SK-N-SH (cell line): ENCODE measurements at regions not wholly inside any gene's neighbourhood (a gene's known extent, or its start where the extent isn't known, plus 50 kb on each side); places are given as distances from the start of the nearest gene placed in this dataset.

Experiments
- CTCF ChIA-PET: fragments of 300-600, 350-600 bp; formaldehyde crosslinking; extraction: SDS; loops from one replicate; lab custom pipeline; 2021; lab: Yijun Ruan, JAX
- POLR2A ChIA-PET: fragments of 350-600 bp; sonication (Branson Sonifier 250); formaldehyde crosslinking; extraction: SDS; loops from one replicate; lab custom pipeline; 2020; ENCODE audit warnings: antibody characterized with exemption, inconsistent platforms; lab: Yijun Ruan, JAX
- DNase-seq: peaks from one replicate; pipeline ENCODE4 v3.0.0; 2012
- H2AFZ ChIP-seq: fragments of 200-600 bp; sonication (generic); 2 replicates; pipeline ENCODE4 v1.8.1; 2016; ENCODE audit warnings: antibody characterized with exemption, mild to moderate bottlenecking, low read depth
- H3F3A ChIP-seq: fragments of 200-600 bp; sonication (generic); replicated peaks from 2 replicates; pipeline ENCODE3; 2016; ENCODE audit warnings: antibody characterized with exemption, mild to moderate bottlenecking; ENCODE audit not compliant: insufficient read depth
- H3K27ac ChIP-seq, 2 experiments: fragments of 200-500 bp in 1 of 2; fragments of 200-600 bp in 1 of 2; sonication (Bioruptor generic) in 1 of 2; sonication (generic), shearing (Covaris generic) in 1 of 2; 2 replicates each; pipeline versions ENCODE4 v1.5.1 to v1.6.1; 2014 to 2016; ENCODE audit warnings: low read depth in 2 of 2, inconsistent platforms in 1 of 2, low read length in 1 of 2, mild to moderate bottlenecking in 1 of 2, mixed read lengths in 1 of 2
- H3K27me3 ChIP-seq: fragments of 200-600 bp; sonication (generic), shearing (Covaris generic); 2 replicates; pipeline ENCODE4 v1.6.1; 2016; ENCODE audit warnings: mixed run types; ENCODE audit not compliant: insufficient read depth
- H3K36me3 ChIP-seq, 2 experiments: fragments of 200-500 bp in 1 of 2; fragments of 200-600 bp in 1 of 2; sonication (Bioruptor generic) in 1 of 2; sonication (generic) in 1 of 2; replicated peaks in 1 of 2; 2 replicates each; pipeline versions ENCODE3 to v1.5.1; 2014 to 2016; ENCODE audit warnings: low read length in 1 of 2, mild to moderate bottlenecking in 1 of 2; ENCODE audit not compliant: insufficient read depth in 2 of 2, control insufficient read depth in 1 of 2
- H3K4me1 ChIP-seq, 2 experiments: fragments of 200-500 bp in 1 of 2; fragments of 200-600 bp in 1 of 2; sonication (Bioruptor generic) in 1 of 2; sonication (generic), shearing (Covaris generic) in 1 of 2; 2 replicates each; pipeline versions ENCODE4 v1.5.1 to v1.6.1; 2014 to 2016; ENCODE audit warnings: low read depth in 1 of 2, low read length in 1 of 2, mixed run types in 1 of 2; ENCODE audit not compliant: insufficient read depth in 2 of 2, control insufficient read depth in 1 of 2
- H3K4me2 ChIP-seq: fragments of 200-600 bp; sonication (generic), shearing (Covaris generic); 2 replicates; pipeline ENCODE4 v1.6.1; 2017; ENCODE audit warnings: mixed run types
- H3K4me3 ChIP-seq, 2 experiments: fragments of 200-500 bp in 1 of 2; fragments of 200-600 bp in 1 of 2; sonication (Bioruptor generic) in 1 of 2; sonication (generic), shearing (Covaris generic) in 1 of 2; 2 replicates each; pipeline versions ENCODE4 v1.5.1 to v1.8.1; 2014 to 2016; ENCODE audit warnings: low read depth in 2 of 2, inconsistent platforms in 1 of 2, low read length in 1 of 2, mild to moderate bottlenecking in 1 of 2, mixed read lengths in 1 of 2, moderate library complexity in 1 of 2
- H3K79me2 ChIP-seq: fragments of 200-600 bp; sonication (generic); 2 replicates; pipeline ENCODE4 v1.8.1; 2017; ENCODE audit warnings: mild to moderate bottlenecking; ENCODE audit not compliant: insufficient read depth
- H3K9ac ChIP-seq: fragments of 200-600 bp; sonication (generic); 2 replicates; pipeline ENCODE4 v1.6.1; 2017; ENCODE audit warnings: mixed run types
- H3K9me2 ChIP-seq: fragments of 200-600 bp; sonication (generic); 2 replicates; pipeline ENCODE4 v1.6.1; 2017; ENCODE audit warnings: mixed run types
- H3K9me3 ChIP-seq: fragments of 200-600 bp; sonication (generic); 2 replicates; pipeline ENCODE4 v1.6.1; 2017; ENCODE audit warnings: mixed run types, mild to moderate bottlenecking, moderate library complexity
- H4K20me1 ChIP-seq: fragments of 200-600 bp; sonication (generic); 2 replicates; pipeline ENCODE4 v1.6.1; 2017; ENCODE audit warnings: mild to moderate bottlenecking, mixed run types; ENCODE audit not compliant: insufficient read depth
- CHD2 ChIP-seq: fragments of 150-350 bp; IDR thresholded peaks from 2 replicates; pipeline ENCODE4 v1.6.1; 2018; ENCODE audit warnings: low read length; ENCODE audit not compliant: partially characterized antibody
- CTCF ChIP-seq: fragments of 200-600 bp; sonication (generic); IDR thresholded peaks from 2 replicates; pipeline ENCODE4 v1.6.1; 2017; ENCODE audit warnings: antibody characterized with exemption, mild to moderate bottlenecking, moderate library complexity
- ELF1 ChIP-seq: IDR thresholded peaks from 2 replicates; pipeline ENCODE4 v1.4.0; 2012
- EZH2phosphoT487 ChIP-seq: fragments of 200-600 bp; sonication (generic); IDR thresholded peaks from 2 replicates; pipeline ENCODE4 v1.6.1; 2017; ENCODE audit warnings: low read depth, mixed run types, mild to moderate bottlenecking, antibody characterized with exemption, moderate library complexity, borderline replicate concordance
- FOSL2 ChIP-seq: IDR thresholded peaks from 2 replicates; pipeline ENCODE4 v1.4.0; 2012; ENCODE audit warnings: low read depth, mild to moderate bottlenecking, moderate library complexity, borderline replicate concordance
- FOXJ3 ChIP-seq: sonication (generic); formaldehyde crosslinking; IDR thresholded peaks from 2 replicates; pipeline ENCODE4 v1.5.1; 2020; ENCODE audit warnings: mild to moderate bottlenecking, missing genetic modification reagents
- GATA2 ChIP-seq: sonication (generic); formaldehyde crosslinking; IDR thresholded peaks from 2 replicates; pipeline ENCODE4 v1.5.0; 2020; ENCODE audit warnings: mild to moderate bottlenecking, missing genetic modification reagents
- MEF2A ChIP-seq: IDR thresholded peaks from 2 replicates; pipeline ENCODE4 v1.4.0; 2012; ENCODE audit warnings: low read depth, borderline replicate concordance
- REST ChIP-seq: IDR thresholded peaks from 2 replicates; pipeline ENCODE4 v1.6.1; 2012; ENCODE audit warnings: mild to moderate bottlenecking, low read depth, low read length, moderate library complexity
- RXRA ChIP-seq: IDR thresholded peaks from 2 replicates; pipeline ENCODE4 v1.4.0; 2012; ENCODE audit warnings: low read depth, mild to moderate bottlenecking, borderline replicate concordance
- TAF1 ChIP-seq: IDR thresholded peaks from 2 replicates; pipeline ENCODE4 v1.6.1; 2012; ENCODE audit warnings: low read depth, mild to moderate bottlenecking, low read length, moderate library complexity, borderline replicate concordance
- TCF12 ChIP-seq: IDR thresholded peaks from 2 replicates; pipeline ENCODE4 v1.4.0; 2012
- TEAD4 ChIP-seq: IDR thresholded peaks from 2 replicates; pipeline ENCODE4 v1.4.0; 2012; ENCODE audit warnings: mild to moderate bottlenecking, borderline replicate concordance; ENCODE audit not compliant: insufficient read depth
- USF1 ChIP-seq: IDR thresholded peaks from 2 replicates; pipeline ENCODE4 v1.4.0; 2012; ENCODE audit warnings: low read depth, borderline replicate concordance
- YY1 ChIP-seq: IDR thresholded peaks from 2 replicates; pipeline ENCODE4 v1.4.0; 2012; ENCODE audit warnings: low read depth, mild to moderate bottlenecking
- ZBTB33 ChIP-seq: IDR thresholded peaks from 2 replicates; pipeline ENCODE4 v1.4.0; 2012; ENCODE audit warnings: low read depth, borderline replicate concordance
- WGBS: methylation state at CpG from one replicate; pipeline ENCODE4 v1.1.6; 2017; ENCODE audit warnings: low lambda C conversion rate; 5-methylcytosine and 5-hydroxymethylcytosine counted together

- DNase-seq = no peak
- Histone ChIP-seq H3K9ac (no peak overlapping the region), H2AFZ (no peak overlapping the region), H4K20me1 (no peaks in the 10 kb centered on the region), H3K4me1 (no peaks in the 10 kb centered on the region), H3K79me2 (no peaks in the 10 kb centered on the region)
- TF ChIP-seq EZH2phosphoT487 = no peak
- TF ChIP-seq GATA2 (CRISPR knock-in tag) = no peak
- TF ChIP-seq CTCF = no peak
- no peak for TF ChIP-seq TAF1
- TF ChIP-seq, all 33 proteins: peak for 0
- Histone ChIP-seq H3K4me2 (no peak overlapping the region), H3K27ac (no peak overlapping the region), H3K9me2 (no peaks in the 10 kb centered on the region), H3K4me3 (no peak overlapping the region), H3K36me3 (no peaks in the 10 kb centered on the region), H3K27me3 (no peaks in the 10 kb centered on the region), H3K9me3 (no peaks in the 10 kb centered on the region), H3F3A (no peaks in the 10 kb centered on the region)
- ChIA-PET POLR2A (no interaction called here), CTCF (no interaction called here)
- whole genome bisulfite sequencing = 4% methylated on average over 3 of the region's 3 CpGs
Measured at GRCh38 chr1:14138135-14138506, 438.1 kb downstream of the PRDM2 start.

GRCh38 chr1:14138687-14139086 lies 438.7 kb downstream of the PRDM2 start:
- POLR2A ChIA-PET = no interaction called here
- no peaks in the 10 kb centered on the region for H3K4me1 ChIP-seq
- no peaks in the 10 kb centered on the region for H3K79me2 ChIP-seq
- 16% methylated on average over 5 of the region's 6 CpGs for WGBS
- no peaks in the 10 kb centered on the region for H3K27me3 ChIP-seq
- no peak overlapping the region for H3K9ac ChIP-seq
- no peak for DNase-seq
- no peaks in the 10 kb centered on the region for H4K20me1 ChIP-seq
- CTCF ChIA-PET = no interaction called here
- no peaks in the 10 kb centered on the region for H3K9me2 ChIP-seq
- no peak overlapping the region for H2AFZ ChIP-seq
- H3K9me3 ChIP-seq = no peaks in the 10 kb centered on the region
- H3K36me3 ChIP-seq = no peaks in the 10 kb centered on the region
- no peaks in the 10 kb centered on the region for H3F3A ChIP-seq
- no peak overlapping the region for H3K4me3 ChIP-seq
- TF ChIP-seq TEAD4 (no peak), YY1 (no peak), RXRA (no peak), USF1 (no peak), TCF12 (no peak), MEF2A (no peak), FOXJ3 (CRISPR knock-in tag) (no peak), CHD2 (no peak), REST (no peak), FOSL2 (no peak), ZBTB33 (no peak), TAF1 (no peak), ELF1 (no peak)
- H3K27ac ChIP-seq = no peak overlapping the region
- no peak overlapping the region for H3K4me2 ChIP-seq
